ENCODE measurements at regions not wholly inside any gene's neighbourhood (a gene's known extent, or its start where the extent isn't known, plus 50 kb on each side); places are given as distances from the start of the nearest gene placed in this dataset.

- TF ChIP-seq POLR2A (IDR thresholded peaks at IDR 0.05) = no peak
- TF ChIP-seq, protein P1, sequence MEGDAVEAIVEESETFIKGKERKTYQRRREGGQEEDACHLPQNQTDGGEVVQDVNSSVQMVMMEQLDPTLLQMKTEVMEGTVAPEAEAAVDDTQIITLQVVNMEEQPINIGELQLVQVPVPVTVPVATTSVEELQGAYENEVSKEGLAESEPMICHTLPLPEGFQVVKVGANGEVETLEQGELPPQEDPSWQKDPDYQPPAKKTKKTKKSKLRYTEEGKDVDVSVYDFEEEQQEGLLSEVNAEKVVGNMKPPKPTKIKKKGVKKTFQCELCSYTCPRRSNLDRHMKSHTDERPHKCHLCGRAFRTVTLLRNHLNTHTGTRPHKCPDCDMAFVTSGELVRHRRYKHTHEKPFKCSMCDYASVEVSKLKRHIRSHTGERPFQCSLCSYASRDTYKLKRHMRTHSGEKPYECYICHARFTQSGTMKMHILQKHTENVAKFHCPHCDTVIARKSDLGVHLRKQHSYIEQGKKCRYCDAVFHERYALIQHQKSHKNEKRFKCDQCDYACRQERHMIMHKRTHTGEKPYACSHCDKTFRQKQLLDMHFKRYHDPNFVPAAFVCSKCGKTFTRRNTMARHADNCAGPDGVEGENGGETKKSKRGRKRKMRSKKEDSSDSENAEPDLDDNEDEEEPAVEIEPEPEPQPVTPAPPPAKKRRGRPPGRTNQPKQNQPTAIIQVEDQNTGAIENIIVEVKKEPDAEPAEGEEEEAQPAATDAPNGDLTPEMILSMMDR (IDR thresholded peaks at IDR 0.05) = no peak
Observed at GRCh38 chr12:114944736-114945135, 260.8 kb upstream of the TBX3 start.

Data from thyroid gland (tissue), 4 donors.